GM21529 (cell line): ENCODE measurements at regions not wholly inside any gene's neighbourhood (a gene's known extent, or its start where the extent isn't known, plus 50 kb on each side); places are given as distances from the start of the nearest gene placed in this dataset.
"Not testable (repeated sequence)": the region's sequence is repeated elsewhere in the genome, so short reads cannot be mapped to it uniquely, and the experiment has no call there.

ENCODE experiments used
- ATAC-seq: cut with Tn5 transposase; IDR thresholded peaks from one replicate; pipeline ENCODE4 v1.9.1; 2021; ENCODE audit not compliant: unreplicated experiment

DNA sequence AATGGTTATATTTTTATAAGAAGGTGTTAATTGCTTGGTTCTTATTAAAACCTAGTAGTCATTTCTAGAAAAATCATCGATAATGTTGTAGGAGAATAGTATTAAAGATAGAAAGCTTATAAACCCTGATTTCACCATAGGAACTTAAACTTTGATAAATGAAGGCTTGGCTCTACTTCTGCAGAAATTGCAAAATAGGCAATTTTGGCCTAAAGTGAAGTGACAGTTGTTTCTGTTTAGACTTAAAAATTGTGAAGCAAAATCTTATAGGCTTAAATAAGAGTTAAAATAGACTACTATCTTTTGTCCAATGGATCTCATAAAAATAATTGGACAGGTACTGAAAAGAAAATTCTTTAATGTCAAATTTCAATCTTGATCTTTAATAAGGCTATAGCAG lies 321.6 kb upstream of the FZD8 start:
- no peak for ATAC-seq

DNA sequence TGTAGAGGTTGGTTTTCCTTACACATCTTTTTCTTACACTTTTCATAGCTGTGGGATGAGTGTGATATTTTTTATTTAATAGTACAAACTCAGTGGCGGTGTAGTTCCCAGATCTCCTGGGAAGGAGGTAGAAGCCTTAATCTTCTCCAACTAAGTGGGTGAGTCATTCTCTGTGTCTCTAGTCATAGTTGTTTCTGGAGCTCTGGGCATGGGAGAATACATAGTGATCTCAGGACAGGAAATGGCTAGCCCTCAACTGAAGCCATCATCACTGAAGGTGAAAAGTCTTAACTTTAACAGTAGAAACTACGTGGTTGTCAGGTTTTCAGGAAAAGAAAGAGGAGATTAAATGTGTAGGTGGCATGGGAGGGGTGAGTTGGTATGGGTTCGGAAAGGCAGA lies 319.4 kb upstream of the FZD8 start:
- ATAC-seq = no peak

DNA sequence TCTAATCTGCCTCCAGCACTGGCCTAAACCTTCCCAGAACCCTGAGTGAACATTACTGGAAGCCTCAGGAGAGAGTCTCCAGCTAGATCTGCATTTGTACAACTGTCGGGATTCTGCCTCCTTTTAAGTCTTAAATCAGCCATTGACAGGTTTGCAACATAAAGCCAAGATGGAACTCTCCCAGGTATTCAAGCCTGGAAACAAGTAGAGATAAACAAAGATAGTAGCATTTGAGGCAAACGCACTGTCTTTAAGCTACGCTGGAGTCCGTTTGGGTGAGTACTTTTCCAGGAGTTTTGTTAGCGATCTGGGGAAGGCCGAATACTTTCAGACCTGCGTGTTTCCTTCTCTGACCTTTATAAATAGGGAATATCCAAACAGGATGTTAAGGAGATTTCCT lies 317.2 kb upstream of the FZD8 start:
- no peak for ATAC-seq

DNA sequence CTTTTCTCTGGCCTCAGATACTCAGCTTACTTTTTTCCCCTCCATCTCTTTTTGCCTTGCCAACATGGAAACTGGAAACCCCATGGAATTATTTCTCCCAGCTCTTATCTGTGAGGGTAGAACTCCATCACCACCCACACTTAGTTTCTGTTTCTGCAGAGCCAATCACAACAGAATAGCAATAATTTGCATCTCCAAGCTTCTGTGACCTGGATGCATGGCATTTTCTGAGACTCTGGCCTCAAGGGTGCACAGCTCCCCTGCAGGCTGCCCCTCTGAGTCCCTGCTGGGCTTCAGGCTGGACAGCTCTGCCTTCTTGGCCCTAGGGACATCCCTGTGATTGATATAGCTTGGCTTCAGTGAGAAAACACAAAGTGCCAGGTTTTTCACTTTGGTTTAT lies 316.5 kb upstream of the FZD8 start:
- not testable (repeated sequence) for ATAC-seq

DNA sequence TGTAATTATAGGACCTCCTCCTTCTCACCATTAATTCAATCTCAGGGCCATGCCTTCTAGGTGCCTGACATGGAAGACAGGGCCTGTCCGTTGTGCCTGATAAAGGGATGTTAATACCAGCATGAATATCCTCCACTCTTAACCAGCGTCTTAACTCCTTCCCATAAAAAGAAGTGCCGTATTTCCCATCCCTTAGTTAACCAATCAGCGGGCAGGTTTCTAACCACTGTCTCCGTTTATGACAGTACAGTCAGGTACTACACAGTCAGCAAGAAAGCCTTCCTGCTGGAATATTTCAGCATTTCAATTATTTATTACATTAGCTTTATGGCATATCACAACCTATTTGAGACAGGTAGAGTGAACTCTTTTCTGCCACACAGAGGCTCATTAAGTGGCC lies 308.6 kb upstream of the FZD8 start:
- no peak for ATAC-seq

DNA sequence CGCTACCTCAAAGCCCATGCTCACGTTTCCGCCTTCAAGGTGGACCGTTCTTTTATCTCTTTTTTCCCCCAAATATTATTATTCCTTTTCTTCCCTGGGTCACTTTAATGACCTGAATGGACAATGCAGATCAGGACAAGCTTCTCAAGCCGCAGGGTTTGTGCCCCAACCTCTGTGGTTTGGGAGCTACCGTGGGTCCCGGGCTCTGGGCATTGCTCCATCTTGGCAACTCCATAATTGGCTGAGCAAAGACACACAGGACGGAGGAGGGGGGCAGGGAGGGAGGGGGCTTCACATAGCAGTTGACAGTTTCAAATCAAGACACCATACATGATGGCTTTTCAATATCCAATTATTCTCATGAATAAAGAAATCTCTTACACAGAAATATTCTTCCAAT lies 308.1 kb upstream of the FZD8 start:
- ATAC-seq = no peak

DNA sequence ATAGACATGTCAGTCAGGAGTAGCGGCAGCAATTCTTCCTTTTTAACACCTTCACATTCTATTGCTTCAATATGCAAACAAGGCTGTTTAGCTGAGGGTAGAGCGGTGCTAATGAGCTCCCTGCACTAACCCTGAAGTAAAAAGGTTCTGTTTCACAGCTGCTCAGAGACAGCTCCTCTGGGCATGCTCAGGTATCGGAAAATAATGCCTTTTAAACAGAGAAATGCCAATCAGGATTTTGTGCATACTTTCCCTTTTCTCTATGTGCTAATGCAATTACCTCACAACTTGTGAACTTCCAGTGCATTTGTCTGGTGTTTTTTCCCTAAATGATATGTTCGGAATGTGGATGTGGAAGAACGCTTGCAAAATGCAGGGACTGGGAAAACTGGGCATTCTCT lies 307.7 kb upstream of the FZD8 start:
- ATAC-seq = no peak

DNA sequence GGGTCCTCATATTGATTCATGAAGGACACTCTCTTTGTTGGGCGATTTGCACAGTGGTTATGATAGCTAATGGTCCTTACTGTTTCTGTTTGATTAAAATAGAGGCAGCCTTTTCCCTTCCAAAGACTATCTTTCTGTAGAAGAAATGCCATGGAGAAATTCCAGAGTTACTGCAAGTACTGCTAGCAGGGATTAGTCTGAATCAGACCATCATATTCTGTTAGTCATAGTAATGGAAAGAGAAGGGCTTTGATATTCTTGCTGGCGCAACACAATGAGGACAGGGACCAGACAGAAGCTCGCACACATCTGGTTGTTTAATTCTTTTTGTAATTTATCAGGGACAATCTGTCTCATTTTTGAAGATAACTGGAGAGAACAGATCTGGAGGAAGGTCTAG lies 304.5 kb upstream of the FZD8 start:
- ATAC-seq = no peak

DNA sequence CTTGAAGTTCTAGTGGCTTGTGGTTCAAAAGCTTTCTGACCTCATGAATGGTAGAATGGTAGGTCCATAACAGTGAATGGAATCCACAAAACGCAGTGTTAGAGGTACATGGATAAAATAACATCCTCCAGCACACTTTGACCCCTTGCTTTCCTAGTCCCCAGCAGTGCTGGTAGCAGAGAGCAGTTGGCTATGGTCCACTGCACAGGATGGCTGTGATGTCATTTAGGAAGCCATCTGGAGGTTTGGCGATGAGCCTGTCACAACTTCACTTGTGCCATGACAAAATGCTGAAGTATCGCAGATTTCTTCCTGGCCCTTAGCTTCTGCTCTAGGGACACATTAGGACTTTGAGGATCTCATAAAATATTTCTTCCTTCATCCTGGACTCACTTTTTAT lies 300.0 kb upstream of the FZD8 start:
- ATAC-seq = no peak

DNA sequence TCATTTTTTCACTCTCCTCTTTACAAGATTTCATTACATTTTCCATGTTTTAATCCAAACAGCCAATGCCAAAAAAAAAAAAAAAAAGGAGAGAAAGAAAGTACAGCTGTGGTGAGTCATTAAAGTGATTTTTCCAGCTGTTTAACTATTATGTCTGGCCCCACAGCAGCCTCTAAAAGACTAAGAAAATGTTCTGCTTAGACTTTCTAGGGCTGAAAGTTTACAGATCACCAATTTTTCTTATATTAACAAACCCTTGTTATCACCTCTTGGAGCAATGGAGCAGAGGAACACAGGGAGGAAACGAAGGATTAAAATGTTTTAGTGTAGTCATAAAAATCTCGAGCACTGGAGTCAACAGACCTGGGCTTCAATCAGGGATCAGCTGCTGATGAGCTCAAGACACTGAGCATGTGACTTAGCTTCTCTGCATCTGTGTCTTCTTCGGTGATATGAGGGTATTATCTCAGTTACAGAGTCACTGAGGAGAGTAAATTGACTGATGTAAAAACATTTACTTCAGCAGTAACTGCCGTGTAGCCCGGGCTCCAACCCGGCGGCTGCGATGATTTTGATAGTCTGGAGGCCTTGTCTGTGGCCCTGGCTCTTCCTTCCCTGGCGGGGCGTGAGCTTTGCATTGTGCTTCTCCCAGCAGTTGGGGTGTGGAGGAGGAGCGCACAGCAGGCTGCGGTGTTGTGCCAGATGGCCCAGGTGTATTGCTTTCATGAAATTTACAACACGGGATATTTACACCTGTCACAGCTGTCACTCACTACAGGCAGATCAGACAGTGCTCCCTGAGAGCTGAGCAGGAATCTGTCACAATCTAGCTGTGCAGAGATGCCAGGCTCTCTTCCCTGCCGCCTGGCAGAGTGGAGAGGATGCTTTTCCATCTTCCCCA lies 298.3 kb upstream of the FZD8 start:
- ATAC-seq = no peak

DNA sequence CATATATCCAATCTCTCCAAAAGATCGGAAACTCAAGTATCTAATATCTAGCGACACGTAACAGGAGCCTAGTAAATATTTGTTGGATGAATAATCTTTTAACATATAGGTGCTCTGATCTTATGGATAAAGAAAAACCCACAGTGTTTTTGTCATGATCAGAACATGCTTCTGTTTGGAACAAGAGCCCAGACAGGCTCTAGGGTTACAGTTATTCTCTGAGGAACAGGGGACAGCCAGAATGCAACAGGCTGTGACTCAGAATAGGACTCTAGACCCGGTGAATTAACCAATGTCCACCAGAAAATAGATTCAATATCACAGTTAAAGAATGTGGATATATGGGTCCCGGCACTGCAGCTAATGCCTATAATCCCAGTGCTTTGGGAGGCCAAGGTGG lies 296.1 kb upstream of the FZD8 start:
- ATAC-seq = no peak

DNA sequence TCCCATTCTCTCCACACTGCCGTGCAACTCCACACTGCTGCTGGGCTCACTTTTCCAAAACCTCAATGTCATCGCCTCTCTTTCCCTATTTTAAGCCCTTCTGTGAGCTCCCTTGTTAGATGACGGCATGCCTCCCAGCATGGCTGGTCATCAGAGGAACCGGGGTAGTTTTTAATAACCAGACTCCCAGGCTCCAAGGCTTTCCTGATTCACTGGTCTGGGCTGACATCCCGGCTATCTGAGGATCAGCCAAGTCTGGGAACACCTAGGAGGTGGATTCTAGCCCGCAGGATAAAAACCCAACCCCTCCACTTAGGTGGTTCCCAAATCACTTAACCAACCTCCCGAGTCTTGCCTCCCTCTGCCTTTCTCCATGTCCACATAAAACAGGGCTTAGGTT lies 295.4 kb upstream of the FZD8 start:
- ATAC-seq = no peak

DNA sequence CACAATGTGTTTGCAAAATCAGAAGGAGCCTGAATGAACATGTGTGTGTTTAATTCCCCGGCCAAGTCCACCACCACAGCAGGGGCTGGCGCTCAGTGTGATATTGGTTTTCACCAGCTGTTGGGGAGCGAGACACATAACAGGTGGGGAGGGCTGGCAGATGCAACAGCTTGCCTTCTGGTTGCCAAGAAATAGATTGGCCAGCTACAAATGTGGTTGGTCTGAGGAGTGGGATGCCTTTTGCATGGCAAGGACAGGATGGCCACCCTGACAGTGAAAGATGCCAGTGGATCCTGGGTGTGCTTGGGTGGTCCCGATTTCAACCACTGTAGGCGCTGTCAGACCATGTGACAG lies 292.5 kb upstream of the FZD8 start:
- ATAC-seq = no peak

DNA sequence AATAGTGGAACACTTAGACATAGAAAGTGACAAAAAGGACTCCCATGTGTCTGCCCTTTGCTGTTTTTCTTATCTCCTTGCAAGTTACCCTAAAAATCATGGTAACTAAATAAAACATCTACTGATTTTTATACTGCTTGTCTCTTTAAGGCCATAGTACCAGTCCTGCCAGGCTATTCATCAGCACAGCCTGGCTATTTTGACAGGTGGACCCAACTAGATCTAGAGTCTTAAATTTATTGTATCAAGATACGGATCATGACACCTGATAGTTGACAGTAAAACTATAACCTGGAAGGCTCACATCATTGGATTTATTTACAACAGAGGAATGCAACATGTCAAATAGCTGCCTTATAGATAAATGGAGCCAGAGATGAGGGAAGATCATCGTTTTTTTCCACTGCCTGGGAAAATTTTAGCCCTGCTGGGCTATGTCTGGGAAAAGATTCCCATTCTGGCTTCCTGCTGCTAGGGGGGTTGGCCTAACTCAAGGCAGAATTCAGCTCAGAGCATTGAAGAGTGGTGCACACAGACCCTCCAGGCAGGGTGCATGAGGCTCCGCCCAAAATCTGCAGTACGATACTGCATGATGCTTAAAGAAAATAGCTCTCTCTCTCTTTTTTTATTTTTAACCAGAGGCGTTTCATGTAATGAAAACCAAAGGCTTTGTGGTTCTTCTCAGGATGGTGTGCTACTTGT lies 292.0 kb upstream of the FZD8 start:
- no peak for ATAC-seq

DNA sequence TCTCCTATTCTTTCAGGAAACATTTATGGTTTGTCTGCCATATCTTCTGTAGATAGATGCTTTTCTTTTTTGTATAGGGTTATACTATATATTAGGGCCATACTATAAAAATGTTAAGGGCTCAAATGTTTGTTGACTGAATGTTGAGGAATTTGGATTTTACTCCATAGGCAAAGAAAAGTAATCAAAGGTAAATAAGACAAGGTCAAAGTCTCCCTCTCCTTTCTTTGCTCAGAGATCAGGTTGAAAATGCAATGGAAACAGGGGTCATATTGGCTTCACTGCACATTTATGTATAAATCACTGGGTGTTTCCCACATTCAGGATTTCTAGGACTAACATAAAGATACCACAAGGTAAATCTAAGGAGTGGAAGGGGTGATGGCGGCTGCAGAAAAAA lies 291.4 kb upstream of the FZD8 start:
- no peak for ATAC-seq

DNA sequence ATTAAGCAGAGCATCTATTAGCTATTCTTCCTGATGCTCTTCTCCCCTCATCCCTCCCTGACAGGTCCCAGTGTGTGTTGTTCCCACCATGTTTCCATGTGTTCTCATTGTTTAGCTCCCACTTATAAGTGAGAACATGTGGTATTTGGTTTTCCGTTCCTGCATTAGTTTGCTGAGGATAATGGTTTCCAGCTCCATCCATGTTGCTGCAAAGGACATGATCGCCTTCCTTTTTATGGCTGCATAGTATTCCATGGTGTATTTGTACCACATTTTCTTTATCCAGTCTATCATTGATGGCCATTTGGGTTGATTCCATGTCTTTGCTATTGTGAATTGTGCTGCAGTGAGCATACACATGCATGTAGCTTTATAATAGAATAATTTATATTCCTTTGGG lies 287.9 kb upstream of the FZD8 start:
- not testable (repeated sequence) for ATAC-seq

DNA sequence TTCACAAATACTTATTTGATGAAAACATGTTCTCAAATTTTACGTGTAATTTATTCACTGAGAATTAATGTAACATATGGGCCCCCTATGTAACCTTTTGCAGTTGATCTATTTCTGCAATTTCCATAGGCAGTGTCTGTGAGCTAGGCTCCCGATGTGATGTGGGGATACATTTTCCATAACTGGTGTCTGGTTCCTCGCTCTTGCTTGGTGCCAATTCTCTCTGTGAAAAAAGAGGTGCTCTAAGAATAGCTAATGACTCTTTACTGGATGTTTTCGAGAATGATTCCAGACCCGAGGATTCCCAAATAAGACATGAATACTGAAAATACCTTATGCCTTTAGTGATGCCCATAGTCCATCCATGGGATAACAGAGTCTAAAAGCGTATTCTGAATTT lies 286.7 kb upstream of the FZD8 start:
- no peak for ATAC-seq

DNA sequence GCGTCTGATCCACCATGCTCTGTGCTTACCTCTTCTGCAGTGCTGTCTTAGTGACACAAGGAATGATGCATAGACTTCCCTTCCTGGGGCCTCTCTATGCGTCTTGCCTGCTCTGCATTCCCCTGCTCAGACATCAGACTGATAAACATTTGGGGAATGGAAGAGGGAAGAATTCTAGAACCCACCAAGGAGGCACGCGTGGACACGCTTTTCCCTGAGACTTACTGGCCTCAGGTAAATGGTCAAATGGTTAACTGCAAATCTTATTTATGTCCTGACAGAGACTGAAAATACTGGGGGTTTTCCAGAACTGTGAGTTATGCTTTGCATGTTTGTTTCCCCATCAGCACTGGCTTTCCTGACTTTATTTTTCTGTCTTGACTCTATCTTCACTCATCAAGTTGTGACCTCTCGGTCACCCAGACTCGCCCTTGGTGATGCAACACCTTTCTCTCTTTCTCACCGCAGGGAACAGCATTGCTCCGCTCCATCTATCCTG lies 285.9 kb upstream of the FZD8 start:
- no peak for ATAC-seq

DNA sequence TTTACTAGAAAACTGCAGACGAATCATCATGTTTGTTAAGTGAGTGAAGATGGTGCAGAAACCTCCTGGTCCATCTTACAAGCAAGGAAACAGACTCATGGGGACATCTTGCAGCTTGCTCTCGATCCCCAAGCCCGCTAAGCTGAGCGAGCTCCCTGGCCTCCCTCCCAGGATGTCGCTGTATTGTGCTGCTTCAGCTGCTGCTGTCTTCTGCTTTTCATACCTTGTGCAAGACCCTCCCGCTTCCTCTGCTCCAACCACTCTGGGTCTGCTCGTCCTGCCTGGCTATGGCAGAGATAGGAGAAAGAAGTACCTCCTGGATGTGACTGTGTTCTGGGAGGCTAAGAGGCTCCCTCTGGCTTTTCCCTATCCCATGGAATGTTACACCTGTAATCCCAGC lies 285.2 kb upstream of the FZD8 start:
- ATAC-seq = no peak

DNA sequence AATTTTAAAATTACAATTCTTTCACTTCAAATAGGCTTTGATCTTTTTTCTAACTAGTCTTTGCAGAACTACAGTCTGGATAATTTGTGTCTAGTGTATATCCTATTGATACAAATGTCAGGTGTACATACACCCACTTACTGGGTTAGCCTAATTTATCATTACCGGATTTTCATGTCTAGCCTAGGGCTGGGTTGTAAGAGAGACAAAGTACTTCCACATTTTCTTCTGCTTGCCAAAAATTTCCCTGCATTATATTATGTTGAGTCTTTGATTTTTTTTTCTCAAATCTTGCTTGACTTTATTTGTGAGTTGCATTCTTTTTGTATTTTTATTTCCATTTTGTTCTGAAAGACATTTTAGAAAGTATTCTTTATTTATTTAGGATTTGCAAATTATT lies 284.8 kb upstream of the FZD8 start:
- no peak for ATAC-seq

DNA sequence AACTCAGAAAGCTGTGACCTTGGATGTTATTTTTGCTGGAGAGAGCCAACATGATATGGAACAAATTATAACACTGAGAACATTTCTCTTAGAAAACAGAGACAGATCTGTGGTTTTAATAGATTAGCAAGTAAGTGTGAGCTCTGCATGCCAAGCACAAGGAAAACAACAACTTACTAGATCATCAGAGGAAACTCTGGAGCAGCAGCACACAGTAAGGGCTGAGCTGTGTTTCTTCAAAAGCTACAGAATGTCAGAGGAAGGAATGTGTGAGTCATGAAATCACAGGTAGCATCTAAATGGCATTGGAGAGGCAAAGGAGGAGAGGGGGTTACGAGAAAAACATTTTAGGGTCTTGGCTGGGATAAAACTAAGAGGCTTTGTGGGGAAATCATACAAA lies 283.4 kb upstream of the FZD8 start:
- ATAC-seq = no peak

DNA sequence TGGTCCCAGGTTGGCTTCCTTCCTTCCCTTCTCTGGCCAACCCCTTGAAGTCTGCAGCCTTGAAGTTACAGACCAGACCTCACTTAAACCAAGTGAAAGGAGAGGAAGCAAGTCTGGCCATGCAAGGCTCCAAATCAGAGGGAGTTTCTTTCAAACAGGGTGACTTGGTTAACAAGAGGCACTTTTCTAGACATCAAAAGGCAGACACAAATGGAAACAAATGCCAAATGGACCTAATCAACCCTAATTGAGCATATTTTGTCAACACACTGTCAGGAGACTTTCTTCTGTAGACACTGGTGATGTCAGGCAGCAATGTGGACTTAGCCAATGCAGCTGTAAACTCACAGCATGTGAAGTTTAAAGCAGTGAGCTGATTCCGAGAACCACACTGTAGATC lies 282.7 kb upstream of the FZD8 start:
- ATAC-seq = no peak
